ENCODE measurements at regions not wholly inside any gene's neighbourhood (a gene's known extent, or its start where the extent isn't known, plus 50 kb on each side); places are given as distances from the start of the nearest gene placed in this dataset.

DNA sequence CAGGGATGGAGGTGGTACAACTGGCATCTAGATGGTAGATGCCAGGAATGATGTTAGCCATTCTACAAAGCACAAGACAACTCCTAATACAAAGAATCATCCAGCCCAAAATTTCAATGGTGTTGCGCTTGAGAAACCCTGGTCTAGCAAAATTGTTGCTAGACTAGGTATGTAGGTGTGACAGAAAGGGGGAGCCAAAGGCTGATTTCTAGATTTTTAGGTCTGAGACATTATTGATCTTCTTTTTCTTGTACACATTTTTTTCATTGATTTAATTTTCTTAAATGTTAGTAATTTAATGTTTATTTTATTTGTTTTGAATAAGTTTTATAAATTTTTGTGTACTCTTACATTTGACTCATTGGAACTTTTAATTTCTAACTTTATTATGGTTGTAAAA is 216.4 kb downstream of the FSIP2 start:
- intact Hi-C loops (cut with micrococcal nuclease) = no loop called here
- Histone ChIP-seq H3K27ac (ENCODE audit: low read depth, low read length) (no peak overlapping the region), H3K4me1 (ENCODE audit: insufficient read depth, low read length) (no peaks in the 10 kb centered on the region), H3K4me3 (ENCODE audit: low read length in 2 of 2) (no peak overlapping the region), H3K27me3 (ENCODE audit: insufficient read depth, low read length) (no peaks in the 10 kb centered on the region), H3K36me3 (ENCODE audit: insufficient read depth, low read length) (no peaks in the 10 kb centered on the region), H3K9me3 (ENCODE audit: control insufficient read depth in 1 of 2, low read length in 2 of 2) (no peaks in the 10 kb centered on the region)
- Mint-ChIP-seq H3K27me3 (no peaks in the 10 kb centered on the region), H3K27ac (no peak overlapping the region), H3K9me3 (peaks cover 3 to 13% (median 8%) of the 10 kb centered on the region in 8 donors), H3K4me1 (no peaks in the 10 kb centered on the region), H3K36me3 (peaks cover 0 to 3% of the 10 kb centered on the region in 2 donors), H3K4me3 (no peak overlapping the region)
- CTCF ChIA-PET (ENCODE audit: partially characterized antibody) = no interaction called here
- POLR2A ChIA-PET (ENCODE audit: partially characterized antibody) = no interaction called here
- no peak for DNase-seq

DNA sequence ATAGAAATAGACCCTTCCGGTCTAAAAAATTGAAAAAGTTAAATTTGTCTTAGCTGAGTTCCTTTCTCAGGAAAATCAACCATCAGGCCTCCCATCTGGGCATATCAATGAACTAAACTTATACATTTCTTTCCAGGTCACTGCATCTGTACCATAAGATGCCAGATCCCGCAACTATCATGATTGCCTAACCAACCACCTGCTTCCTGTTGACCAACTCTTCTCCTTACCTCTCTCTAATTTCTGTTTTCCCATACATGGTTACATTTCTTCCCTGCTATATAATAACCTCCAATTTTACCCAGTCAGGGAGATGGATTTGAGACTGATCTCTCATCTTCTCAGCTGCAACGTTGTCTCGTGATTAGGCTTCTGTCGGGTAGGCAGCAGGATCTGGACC is 228.7 kb downstream of the FSIP2 start:
- peaks cover 0 to 4% (median 1%) of the 10 kb centered on the region in 8 donors for H3K9me3 Mint-ChIP-seq

DNA sequence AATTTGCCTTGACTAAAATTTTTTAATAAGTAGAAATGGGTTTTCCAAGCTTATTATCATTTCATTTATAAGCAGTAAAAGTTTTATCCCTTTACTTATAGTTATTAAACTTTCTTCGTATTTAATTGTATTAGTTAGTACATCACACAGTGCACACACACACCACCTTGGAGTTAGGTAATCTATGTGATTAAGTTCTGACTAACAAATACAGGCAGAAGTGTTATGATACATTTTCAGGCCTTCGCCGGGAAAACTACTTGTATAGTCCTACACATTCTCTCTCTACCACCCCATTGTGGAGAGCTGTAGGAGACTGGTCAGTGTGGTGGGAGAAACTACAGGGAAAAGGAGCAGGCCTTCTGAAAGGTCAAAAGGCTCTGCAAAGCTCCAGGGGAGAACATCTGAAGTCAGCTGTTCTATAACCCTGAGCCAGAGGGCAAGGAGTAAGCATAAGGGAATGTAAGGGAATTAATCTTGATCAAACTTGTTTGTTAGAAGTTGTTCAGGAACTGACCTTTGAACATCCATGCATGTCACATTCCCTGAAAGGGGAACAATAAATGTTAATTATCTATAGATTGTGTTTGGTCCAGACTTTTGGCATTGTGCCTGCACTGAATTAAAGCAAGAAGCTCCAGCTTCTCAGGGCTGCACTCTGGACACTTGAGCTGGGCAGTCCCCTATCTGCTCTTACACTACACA is 231.7 kb downstream of the FSIP2 start:
- no peak overlapping the region for H3K4me3 ChIP-seq (ENCODE audit: low read length in 2 of 2)
- H3K9me3 ChIP-seq (ENCODE audit: control insufficient read depth in 1 of 2, low read length in 2 of 2) = no peaks in the 10 kb centered on the region
- DNase-seq = no peak
- Mint-ChIP-seq H3K4me1 (no peaks in the 10 kb centered on the region), H3K27ac (no peak overlapping the region), H3K9me3 (peaks cover 0 to 10% (median 6%) of the 10 kb centered on the region in 8 donors), H3K36me3 (peaks cover 0 to 3% of the 10 kb centered on the region in 2 donors), H3K4me3 (no peak overlapping the region), H3K27me3 (no peaks in the 10 kb centered on the region)
- H3K27ac ChIP-seq (ENCODE audit: low read depth, low read length) = no peak overlapping the region
- no peaks in the 10 kb centered on the region for H3K36me3 ChIP-seq (ENCODE audit: insufficient read depth, low read length)
- no peaks in the 10 kb centered on the region for H3K27me3 ChIP-seq (ENCODE audit: insufficient read depth, low read length)
- ChIA-PET POLR2A (ENCODE audit: partially characterized antibody) (no interaction called here), CTCF (ENCODE audit: partially characterized antibody) (no interaction called here)
- intact Hi-C loops (cut with micrococcal nuclease) = no loop called here
- no peaks in the 10 kb centered on the region for H3K4me1 ChIP-seq (ENCODE audit: insufficient read depth, low read length)

More for the DNA sequence above, 228.7 kb downstream of the FSIP2 start:
- DNase-seq = no peak
- intact Hi-C loops (cut with micrococcal nuclease) = no loop called here
- Mint-ChIP-seq H3K36me3 (no peaks in the 10 kb centered on the region), H3K4me3 (no peak overlapping the region), H3K27ac (no peak overlapping the region), H3K4me1 (no peaks in the 10 kb centered on the region), H3K27me3 (no peaks in the 10 kb centered on the region)
- Histone ChIP-seq H3K4me1 (ENCODE audit: insufficient read depth, low read length) (no peaks in the 10 kb centered on the region), H3K27me3 (ENCODE audit: insufficient read depth, low read length) (no peaks in the 10 kb centered on the region), H3K27ac (ENCODE audit: low read depth, low read length) (no peak overlapping the region), H3K9me3 (ENCODE audit: control insufficient read depth in 1 of 2, low read length in 2 of 2) (no peaks in the 10 kb centered on the region), H3K36me3 (ENCODE audit: insufficient read depth, low read length) (no peaks in the 10 kb centered on the region), H3K4me3 (ENCODE audit: low read length in 2 of 2) (no peak overlapping the region)
- ChIA-PET CTCF (ENCODE audit: partially characterized antibody) (no interaction called here), POLR2A (ENCODE audit: partially characterized antibody) (no interaction called here)

DNA sequence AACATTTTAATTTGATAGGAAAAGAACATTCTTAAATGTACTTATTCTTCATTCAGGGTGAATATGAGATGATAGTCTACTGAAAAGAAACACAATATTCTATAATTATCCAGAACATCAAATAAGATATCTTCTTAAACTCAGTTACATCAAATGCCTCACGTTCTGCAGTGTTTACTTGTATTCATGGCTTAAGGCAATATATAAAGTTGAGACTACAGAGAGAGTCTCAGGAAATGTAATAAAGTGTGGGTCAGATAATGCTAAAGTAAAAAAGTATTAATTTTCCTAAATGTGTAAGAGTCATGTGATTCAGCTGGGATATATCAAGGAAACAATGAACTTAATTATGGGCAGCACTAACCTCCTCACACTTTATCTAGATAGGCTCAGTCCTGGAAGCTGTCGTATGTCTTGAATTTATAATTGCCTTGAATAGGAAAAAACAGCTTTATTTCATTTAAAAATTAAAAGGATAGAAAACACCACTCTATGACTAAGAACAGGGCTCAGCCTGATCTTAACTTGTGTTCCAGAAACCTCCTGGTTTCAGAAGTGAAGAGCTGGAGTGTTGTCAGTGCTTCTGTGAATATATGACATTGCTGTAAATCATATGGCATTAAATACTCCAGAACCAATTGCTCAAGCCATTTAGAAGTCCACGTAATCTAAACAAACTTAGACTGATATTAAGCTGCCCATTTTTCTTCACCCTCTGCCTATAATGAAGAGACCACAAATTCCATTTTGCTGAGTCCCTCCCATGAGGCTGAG is 240.2 kb downstream of the FSIP2 start:
- H3K27me3 Mint-ChIP-seq = no peaks in the 10 kb centered on the region
- H3K9me3 Mint-ChIP-seq = peaks cover 0 to 9% (median 3%) of the 10 kb centered on the region in 8 donors
- Histone ChIP-seq H3K27ac (ENCODE audit: low read depth, low read length) (no peak overlapping the region), H3K4me3 (ENCODE audit: low read length in 2 of 2) (no peak overlapping the region), H3K27me3 (ENCODE audit: insufficient read depth, low read length) (no peaks in the 10 kb centered on the region), H3K36me3 (ENCODE audit: insufficient read depth, low read length) (no peaks in the 10 kb centered on the region), H3K4me1 (ENCODE audit: insufficient read depth, low read length) (no peaks in the 10 kb centered on the region), H3K9me3 (ENCODE audit: control insufficient read depth in 1 of 2, low read length in 2 of 2) (no peaks in the 10 kb centered on the region)
- POLR2A ChIA-PET (ENCODE audit: partially characterized antibody) = no interaction called here
- intact Hi-C loops (cut with micrococcal nuclease) = no loop called here
- no peaks in the 10 kb centered on the region for H3K4me1 Mint-ChIP-seq
- H3K4me3 Mint-ChIP-seq = no peak overlapping the region
- DNase-seq = no peak
- CTCF ChIA-PET (ENCODE audit: partially characterized antibody) = no interaction called here
- H3K36me3 Mint-ChIP-seq = no peaks in the 10 kb centered on the region
- H3K27ac Mint-ChIP-seq = no peak overlapping the region

DNA sequence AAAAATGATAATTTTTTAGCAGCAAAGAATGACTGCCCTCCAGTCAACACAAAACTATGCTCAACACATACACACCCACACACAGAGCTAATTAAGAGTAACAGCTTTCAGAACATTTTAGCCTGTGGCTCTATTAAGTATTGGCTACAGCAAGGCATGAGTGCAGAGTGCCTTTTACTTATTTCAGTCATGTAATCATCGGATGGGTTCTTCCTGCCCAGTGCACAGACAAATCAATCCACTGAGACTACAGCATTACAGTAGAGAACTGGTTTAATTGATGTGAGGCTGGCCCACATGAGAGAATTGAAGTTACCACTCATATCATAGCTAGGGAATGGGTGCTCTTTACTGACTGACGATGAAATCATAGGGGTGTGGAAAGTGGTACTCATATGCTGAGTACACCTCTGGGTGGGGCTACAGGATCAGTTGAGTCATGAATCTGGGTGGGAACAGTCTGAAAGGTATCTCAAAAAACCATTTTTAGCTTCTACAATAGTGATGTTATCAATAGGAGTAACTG is 241.0 kb downstream of the FSIP2 start:
- no peak overlapping the region for H3K27ac Mint-ChIP-seq
- H3K36me3 Mint-ChIP-seq = no peaks in the 10 kb centered on the region
- H3K4me1 ChIP-seq (ENCODE audit: insufficient read depth, low read length) = no peaks in the 10 kb centered on the region
- intact Hi-C loops (cut with micrococcal nuclease) = no loop called here
- ChIA-PET CTCF (ENCODE audit: partially characterized antibody) (no interaction called here), POLR2A (ENCODE audit: partially characterized antibody) (no interaction called here)
- H3K9me3 ChIP-seq (ENCODE audit: control insufficient read depth in 1 of 2, low read length in 2 of 2) = no peaks in the 10 kb centered on the region
- no peak overlapping the region for H3K4me3 ChIP-seq (ENCODE audit: low read length in 2 of 2)
- H3K27me3 ChIP-seq (ENCODE audit: insufficient read depth, low read length) = no peaks in the 10 kb centered on the region
- no peaks in the 10 kb centered on the region for H3K27me3 Mint-ChIP-seq
- no peak for DNase-seq
- H3K4me1 Mint-ChIP-seq = no peaks in the 10 kb centered on the region
- H3K4me3 Mint-ChIP-seq = no peak overlapping the region
- H3K36me3 ChIP-seq (ENCODE audit: insufficient read depth, low read length) = no peaks in the 10 kb centered on the region
- H3K27ac ChIP-seq (ENCODE audit: low read depth, low read length) = no peak overlapping the region
- H3K9me3 Mint-ChIP-seq = peaks cover 0 to 6% (median under 1%) of the 10 kb centered on the region in 8 donors

DNA sequence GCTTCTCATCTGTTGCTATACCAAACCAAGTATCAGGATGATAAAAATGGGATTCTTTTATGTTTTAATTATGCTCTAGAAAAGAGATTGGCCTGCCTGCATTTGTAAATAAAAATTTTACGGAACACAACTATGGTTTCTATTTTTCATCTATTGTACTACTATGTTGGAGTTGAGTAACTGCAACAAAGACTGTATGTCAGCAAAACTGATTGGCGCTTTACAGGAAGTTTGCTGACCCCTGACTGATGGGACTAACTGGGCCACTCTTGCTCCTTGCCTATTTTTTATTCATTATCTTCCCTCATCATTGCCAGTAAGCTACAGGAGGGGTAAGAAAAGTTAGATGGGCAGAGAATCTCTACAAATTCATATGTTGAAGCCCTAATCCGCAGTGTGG is 242.3 kb downstream of the FSIP2 start:
- Mint-ChIP-seq H3K27ac (no peak overlapping the region), H3K27me3 (no peaks in the 10 kb centered on the region), H3K36me3 (no peaks in the 10 kb centered on the region), H3K9me3 (peaks cover 0 to 10% (median under 1%) of the 10 kb centered on the region in 8 donors), H3K4me3 (no peak overlapping the region), H3K4me1 (no peaks in the 10 kb centered on the region)
- ChIA-PET CTCF (ENCODE audit: partially characterized antibody) (no interaction called here), POLR2A (ENCODE audit: partially characterized antibody) (no interaction called here)
- Histone ChIP-seq H3K27ac (ENCODE audit: low read depth, low read length) (no peak overlapping the region), H3K36me3 (ENCODE audit: insufficient read depth, low read length) (no peaks in the 10 kb centered on the region), H3K9me3 (ENCODE audit: control insufficient read depth in 1 of 2, low read length in 2 of 2) (no peaks in the 10 kb centered on the region), H3K4me3 (ENCODE audit: low read length in 2 of 2) (no peak overlapping the region), H3K27me3 (ENCODE audit: insufficient read depth, low read length) (no peaks in the 10 kb centered on the region), H3K4me1 (ENCODE audit: insufficient read depth, low read length) (no peaks in the 10 kb centered on the region)
- no peak for DNase-seq
- intact Hi-C loops (cut with micrococcal nuclease) = no loop called here

DNA sequence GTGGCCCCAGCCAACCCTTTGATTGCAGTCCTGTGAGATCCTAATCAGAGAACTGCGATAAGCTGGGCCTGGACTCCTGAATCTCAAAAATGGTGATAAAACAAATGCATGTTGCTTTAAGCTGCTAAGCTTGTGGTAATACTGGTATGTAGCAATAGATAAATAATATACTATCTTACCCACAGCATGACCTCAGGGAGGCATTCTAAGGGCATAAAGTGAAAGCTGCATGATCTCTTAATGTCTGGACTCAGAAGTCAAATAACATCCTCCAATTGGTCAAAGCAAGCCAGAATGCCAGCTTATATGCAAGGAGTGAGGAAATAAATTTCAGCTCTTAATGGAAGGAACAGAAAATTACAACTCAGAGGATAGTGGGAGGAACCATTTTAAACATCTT is 246.1 kb downstream of the FSIP2 start:
- Mint-ChIP-seq H3K4me3 (no peak overlapping the region), H3K4me1 (no peaks in the 10 kb centered on the region), H3K27me3 (no peaks in the 10 kb centered on the region), H3K27ac (no peak overlapping the region), H3K36me3 (no peaks in the 10 kb centered on the region), H3K9me3 (peaks cover 0 to 12% (median 1%) of the 10 kb centered on the region in 8 donors)
- intact Hi-C loops (cut with micrococcal nuclease) = no loop called here
- CTCF ChIA-PET (ENCODE audit: partially characterized antibody) = no interaction called here
- H3K27me3 ChIP-seq (ENCODE audit: insufficient read depth, low read length) = no peaks in the 10 kb centered on the region
- H3K4me3 ChIP-seq (ENCODE audit: low read length in 2 of 2) = no peak overlapping the region
- no peaks in the 10 kb centered on the region for H3K4me1 ChIP-seq (ENCODE audit: insufficient read depth, low read length)
- DNase-seq = no peak
- POLR2A ChIA-PET (ENCODE audit: partially characterized antibody) = no interaction called here
- no peaks in the 10 kb centered on the region for H3K36me3 ChIP-seq (ENCODE audit: insufficient read depth, low read length)
- H3K9me3 ChIP-seq (ENCODE audit: control insufficient read depth in 1 of 2, low read length in 2 of 2) = no peaks in the 10 kb centered on the region
- H3K27ac ChIP-seq (ENCODE audit: low read depth, low read length) = no peak overlapping the region

All from CD4-positive, alpha-beta memory T cell (primary cell).